GM12865 (cell line): ENCODE measurements at regions not wholly inside any gene's neighbourhood (a gene's known extent, or its start where the extent isn't known, plus 50 kb on each side); places are given as distances from the start of the nearest gene placed in this dataset.

Experiments used
- DNase-seq: peaks from one replicate; pipeline ENCODE4 v3.0.0; 2010; ENCODE audit warnings: low read depth
- H3K4me3 ChIP-seq: 2 replicates; pipeline ENCODE4 v1.5.1; 2011; ENCODE audit warnings: mild to moderate bottlenecking, low read depth, low read length, control low read depth
- TF ChIP-seq, protein P1 (sequence below): IDR thresholded peaks from 2 replicates; pipeline ENCODE4 v1.5.1; 2011; ENCODE audit warnings: low read length, control low read depth, low read depth, inconsistent platforms; ENCODE audit not compliant: insufficient read depth; ENCODE audit errors: missing control alignments

DNA sequence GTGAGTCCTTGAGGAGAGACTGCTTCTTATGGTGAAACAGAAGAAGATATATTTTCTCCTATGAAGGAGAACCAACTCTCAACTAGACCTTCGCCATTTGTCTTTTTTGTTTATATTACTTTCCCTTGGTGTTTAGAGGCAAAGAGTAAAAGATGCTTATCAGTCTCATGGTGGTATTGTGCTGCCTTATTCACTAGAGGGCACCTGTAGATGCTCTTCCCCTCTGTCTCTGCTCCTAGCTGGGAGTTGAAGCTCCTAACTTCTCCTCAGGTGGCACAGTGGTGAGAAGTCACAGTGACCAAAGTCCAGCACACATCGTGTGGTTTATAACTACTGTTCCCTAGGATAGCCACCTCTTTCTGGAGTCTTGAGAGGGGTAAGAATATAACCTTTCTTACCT, 1359.6 kb downstream of the PLA2G4A start:
- TF ChIP-seq, protein P1, sequence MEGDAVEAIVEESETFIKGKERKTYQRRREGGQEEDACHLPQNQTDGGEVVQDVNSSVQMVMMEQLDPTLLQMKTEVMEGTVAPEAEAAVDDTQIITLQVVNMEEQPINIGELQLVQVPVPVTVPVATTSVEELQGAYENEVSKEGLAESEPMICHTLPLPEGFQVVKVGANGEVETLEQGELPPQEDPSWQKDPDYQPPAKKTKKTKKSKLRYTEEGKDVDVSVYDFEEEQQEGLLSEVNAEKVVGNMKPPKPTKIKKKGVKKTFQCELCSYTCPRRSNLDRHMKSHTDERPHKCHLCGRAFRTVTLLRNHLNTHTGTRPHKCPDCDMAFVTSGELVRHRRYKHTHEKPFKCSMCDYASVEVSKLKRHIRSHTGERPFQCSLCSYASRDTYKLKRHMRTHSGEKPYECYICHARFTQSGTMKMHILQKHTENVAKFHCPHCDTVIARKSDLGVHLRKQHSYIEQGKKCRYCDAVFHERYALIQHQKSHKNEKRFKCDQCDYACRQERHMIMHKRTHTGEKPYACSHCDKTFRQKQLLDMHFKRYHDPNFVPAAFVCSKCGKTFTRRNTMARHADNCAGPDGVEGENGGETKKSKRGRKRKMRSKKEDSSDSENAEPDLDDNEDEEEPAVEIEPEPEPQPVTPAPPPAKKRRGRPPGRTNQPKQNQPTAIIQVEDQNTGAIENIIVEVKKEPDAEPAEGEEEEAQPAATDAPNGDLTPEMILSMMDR, result no peak
- DNase-seq, result no peak

DNA sequence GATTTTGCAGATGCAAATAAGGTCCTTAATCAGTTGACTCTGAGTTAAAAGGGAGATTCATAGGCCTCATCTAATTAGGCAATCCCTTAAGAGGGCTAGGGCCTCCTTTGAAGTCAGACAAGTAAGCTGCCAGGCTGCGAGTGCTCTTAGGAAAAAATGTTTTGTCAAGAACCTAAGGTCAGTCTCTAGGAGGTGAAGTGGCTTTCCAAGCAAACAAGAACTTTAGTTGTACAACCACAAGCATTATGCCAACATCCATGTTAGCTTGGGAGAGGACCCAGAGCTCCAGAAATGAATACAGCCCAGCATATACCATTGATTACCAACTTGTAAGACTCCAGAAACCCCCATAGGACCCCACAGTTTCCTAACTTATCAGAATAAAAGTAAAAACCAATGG, 1366.2 kb downstream of the PLA2G4A start:
- H3K4me3 ChIP-seq, result no peak overlapping the region
- TF ChIP-seq, protein P1, result no peak
- no peak for DNase-seq

More for the DNA sequence above, 1359.6 kb downstream of the PLA2G4A start:
- H3K4me3 ChIP-seq, result no peak overlapping the region

DNA sequence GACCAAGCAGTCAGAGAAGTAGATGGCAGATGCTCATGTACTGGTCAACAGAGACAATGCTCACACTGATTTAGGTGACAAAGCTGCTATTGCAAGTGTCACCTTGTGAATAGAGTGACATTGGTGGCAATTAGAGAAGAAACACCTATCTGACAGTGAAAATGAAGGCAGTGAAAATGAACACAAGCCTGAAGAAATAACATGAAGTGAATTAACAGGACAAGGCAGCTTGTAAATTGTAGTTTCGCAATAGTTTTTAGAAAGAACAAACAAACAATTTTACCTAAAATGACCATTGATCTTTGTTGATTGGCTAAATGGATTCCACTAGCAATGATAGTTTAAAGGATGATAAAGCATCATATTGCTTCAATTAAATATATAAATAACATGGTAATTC, 1389.5 kb downstream of the PLA2G4A start:
- no peak for DNase-seq
- no peak overlapping the region for H3K4me3 ChIP-seq
- TF ChIP-seq, protein P1, result no peak

DNA sequence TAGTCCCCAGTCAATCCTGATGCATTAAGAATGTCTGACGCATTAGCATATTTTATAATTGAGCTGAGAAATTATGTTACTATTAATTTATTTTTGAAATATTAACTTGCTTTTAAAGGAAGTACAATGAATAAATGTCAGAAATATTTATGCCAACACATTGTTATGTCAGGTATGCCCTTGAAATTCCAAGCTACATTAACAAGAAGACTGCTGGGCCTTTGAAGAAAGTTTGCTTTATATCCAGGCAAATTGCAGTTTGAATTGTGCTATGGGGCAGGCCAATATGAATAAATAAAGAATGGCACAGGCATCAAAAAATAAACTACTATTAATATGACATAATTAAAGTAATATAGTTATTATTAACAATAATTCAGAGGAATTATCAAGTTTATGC, 1391.3 kb downstream of the PLA2G4A start:
- no peak for DNase-seq
- TF ChIP-seq, protein P1, result no peak
- H3K4me3 ChIP-seq, result no peak overlapping the region

DNA sequence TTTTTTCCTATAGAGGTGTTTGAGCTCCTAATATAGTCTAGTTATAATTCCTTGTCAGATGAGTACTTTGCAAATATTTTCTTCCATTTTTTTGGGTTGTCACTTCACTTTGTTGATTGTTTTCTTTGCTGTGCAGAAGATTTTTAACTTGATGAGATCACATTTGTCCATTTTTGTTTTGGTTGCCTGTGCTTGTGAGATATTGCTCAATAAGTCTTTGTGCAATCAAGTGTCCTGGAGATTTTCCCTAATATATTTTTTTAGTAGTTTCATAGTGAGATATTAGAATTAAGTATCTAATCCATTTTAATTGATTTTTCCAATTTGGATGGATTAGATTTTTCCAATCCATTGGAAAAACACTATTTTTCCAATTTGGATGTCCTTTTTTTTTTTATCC, 1395.5 kb downstream of the PLA2G4A start:
- TF ChIP-seq, protein P1, result no peak
- DNase-seq, result no peak
- H3K4me3 ChIP-seq, result no peak overlapping the region

DNA sequence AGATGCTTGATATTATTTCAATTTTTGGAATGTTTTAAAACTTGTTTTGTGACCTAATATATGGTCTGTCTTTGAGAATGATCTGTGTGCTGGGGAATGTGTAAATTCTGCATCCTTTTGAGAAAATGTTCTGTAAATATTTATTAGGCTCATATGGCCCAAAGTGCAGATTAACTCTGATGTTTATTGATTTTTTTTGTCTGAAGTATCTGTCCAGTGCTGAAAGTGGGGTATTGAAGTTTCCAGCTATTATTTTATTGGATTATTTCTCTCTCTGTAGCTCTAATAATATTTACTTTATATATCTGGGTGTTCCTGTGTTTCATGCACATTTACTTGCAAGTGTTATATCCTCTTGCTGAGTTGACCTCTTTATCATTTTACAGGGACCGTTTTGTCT, 1397.2 kb downstream of the PLA2G4A start:
- H3K4me3 ChIP-seq, result no peak overlapping the region
- DNase-seq, result no peak
- TF ChIP-seq, protein P1, result no peak

DNA sequence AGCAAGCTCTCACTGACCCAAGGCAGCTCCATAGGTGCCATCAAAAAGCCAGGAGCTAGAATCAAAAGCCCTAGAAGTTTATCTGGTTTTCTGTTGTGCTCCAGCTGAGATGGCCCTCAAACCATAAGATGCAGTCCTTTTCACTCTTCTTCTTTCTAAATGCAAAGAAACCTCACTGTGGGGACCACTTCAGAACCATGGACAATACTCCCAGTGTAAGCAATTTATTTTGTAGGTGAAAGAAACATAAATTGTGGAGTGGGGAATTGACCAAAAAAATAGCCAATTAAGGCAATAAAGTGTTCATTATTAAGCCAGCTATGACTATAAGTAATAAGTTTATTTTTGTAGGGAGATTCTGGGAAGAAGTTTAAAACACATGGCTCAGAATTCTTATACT, 1399.9 kb downstream of the PLA2G4A start:
- no peak for DNase-seq
- H3K4me3 ChIP-seq, result no peak overlapping the region
- TF ChIP-seq, protein P1, result no peak
